Stimulated activated CD4-positive, alpha-beta T cell treated with anti-CD3 and anti-CD28 coated beads, Interleukin-2, amount 100 ng/mL, for 24 hours (primary cell): ENCODE measurements at regions not wholly inside any gene's neighbourhood (a gene's known extent, or its start where the extent isn't known, plus 50 kb on each side); places are given as distances from the start of the nearest gene placed in this dataset.
"Not testable (repeated sequence)": the region's sequence is repeated elsewhere in the genome, so short reads cannot be mapped to it uniquely, and the experiment has no call there.

Source experiments
- DNase-seq, 2 donors: peaks; one replicate each; pipeline ENCODE4 v3.0.0-alpha.2; 2020

- not testable (repeated sequence) for DNase-seq
Observed at GRCh38 chr1:184184614-184185013, 133.1 kb downstream of the TSEN15 start.

DNA sequence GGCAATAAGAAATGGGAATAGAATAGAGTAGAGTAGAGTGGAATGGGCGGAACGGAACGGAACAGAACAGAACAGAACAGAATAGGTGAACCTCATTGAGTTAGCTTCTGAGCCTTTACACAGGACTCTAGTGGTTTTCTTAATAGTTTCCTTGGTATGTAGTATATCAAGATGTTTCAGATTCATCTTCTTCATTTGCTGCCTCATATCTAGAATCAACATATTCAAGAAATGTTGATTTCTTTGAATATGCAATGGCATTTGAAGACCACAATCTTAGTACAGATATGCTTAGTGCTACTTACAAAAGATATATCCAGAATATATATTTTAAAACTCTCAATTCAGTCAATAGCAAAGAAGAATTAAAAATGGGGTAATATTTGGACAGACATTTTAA lies 133.8 kb downstream of the TSEN15 start:
- DNase-seq: no peak

GRCh38 chr1:184186167-184186566 lies 134.6 kb downstream of the TSEN15 start:
- DNase-seq: no peak

- DNase-seq: no peak
Observed at GRCh38 chr1:184187097-184187496, 135.6 kb downstream of the TSEN15 start.

DNA sequence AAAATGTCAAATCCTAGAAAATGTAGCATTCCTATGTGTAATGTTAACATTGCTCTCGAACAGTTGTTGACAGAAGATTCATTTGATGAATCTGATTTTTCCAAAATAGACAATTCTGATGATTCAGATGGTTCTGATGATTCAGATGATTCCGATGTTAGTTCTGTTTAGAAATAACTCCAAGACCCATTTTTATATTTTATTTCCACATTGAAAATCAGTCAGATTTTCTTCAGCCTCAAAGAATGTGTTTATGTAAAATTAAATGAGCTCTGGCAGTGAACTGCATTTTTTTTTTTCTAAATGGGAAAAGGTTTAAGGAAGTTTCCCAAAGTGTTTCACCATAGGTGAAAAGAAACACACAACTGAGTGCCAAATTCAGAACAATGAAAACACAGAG lies 136.5 kb downstream of the TSEN15 start:
- DNase-seq: no peak

- DNase-seq: no peak
Observed at GRCh38 chr1:184189361-184189760, 137.8 kb downstream of the TSEN15 start.

DNA sequence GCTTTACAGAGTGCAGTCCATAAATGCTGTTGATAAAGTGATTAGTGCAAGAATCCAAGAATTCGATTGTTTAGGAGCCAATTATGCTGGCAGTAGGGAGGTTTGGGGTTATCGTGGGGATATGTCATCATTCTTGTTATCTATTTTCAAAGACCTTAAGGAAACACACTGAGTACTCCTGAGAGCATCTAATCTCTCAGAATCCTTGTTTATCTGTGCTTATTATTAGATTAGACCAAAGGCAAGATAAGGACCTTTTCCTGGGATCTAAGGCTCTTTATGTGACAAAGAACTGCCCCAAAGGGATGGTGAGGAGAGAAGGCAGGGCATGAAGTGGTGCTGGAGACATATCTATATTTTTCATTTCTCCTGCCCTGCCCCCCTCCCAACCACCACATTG lies 139.1 kb downstream of the TSEN15 start:
- no peak for DNase-seq

GRCh38 chr1:184191181-184191621 lies 139.7 kb downstream of the TSEN15 start:
- no peak for DNase-seq

GRCh38 chr1:184192796-184193195 lies 141.3 kb downstream of the TSEN15 start:
- no peak for DNase-seq

DNA sequence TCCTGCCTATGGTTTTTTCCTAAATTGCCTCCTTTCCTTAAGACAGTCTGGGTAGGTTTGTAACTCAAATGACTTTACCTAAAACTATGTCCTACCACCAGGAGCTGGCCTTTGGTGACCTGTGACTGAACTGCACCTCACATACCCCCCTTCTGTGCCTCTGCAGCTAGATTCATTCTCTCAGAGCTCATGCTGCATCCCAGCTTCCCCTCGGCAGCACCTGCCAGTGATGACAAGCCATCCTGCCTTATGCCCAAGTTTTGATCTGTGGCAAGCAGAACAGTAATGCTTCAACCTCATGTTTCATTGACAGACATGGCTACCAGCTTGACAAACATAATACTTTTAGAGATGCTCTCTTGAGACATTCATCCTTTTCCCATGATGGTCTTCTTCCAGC lies 141.9 kb downstream of the TSEN15 start:
- DNase-seq: no peak

- no peak for DNase-seq
Observed at GRCh38 chr1:184194236-184194635, 142.7 kb downstream of the TSEN15 start.

GRCh38 chr1:184195722-184196121 lies 144.2 kb downstream of the TSEN15 start:
- DNase-seq: not testable (repeated sequence)

DNA sequence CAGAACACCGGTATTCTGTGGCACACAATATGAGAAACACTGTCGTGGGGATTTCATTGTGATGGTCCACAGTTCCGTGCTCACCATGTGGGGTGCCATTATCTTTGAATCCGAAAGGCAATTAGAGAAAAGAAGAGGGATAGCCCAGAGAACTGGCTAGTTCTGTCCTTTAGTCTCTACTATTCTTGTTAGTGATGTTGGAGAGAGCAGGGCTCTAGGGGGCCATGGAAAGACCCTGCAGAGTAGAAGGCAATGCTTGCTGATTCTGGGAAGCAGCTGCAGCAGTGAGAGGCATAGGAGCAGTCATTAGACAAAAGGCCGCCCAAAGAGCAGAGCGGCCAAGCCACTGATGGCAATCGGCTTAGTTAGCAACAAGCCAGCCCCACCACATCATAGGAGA lies 146.3 kb downstream of the TSEN15 start:
- no peak for DNase-seq

DNA sequence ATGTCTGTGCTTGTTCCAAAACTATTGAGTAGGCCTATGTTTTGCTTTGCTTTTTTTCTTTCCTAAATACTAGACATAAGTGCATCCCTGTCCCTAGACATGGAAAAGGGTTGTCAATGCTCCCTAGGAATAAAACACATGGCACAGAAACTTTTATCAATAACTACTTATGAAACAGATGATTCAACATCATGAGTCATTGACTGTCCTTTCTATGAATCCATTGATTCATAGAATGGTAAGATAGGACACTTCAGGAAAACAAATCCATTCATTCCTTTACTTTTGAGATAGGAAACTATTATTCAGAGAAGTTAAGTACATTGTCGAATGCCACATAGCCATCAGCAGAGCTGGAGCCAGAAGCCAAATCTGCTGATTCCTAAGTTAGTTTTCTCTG lies 147.5 kb downstream of the TSEN15 start:
- no peak for DNase-seq

DNA sequence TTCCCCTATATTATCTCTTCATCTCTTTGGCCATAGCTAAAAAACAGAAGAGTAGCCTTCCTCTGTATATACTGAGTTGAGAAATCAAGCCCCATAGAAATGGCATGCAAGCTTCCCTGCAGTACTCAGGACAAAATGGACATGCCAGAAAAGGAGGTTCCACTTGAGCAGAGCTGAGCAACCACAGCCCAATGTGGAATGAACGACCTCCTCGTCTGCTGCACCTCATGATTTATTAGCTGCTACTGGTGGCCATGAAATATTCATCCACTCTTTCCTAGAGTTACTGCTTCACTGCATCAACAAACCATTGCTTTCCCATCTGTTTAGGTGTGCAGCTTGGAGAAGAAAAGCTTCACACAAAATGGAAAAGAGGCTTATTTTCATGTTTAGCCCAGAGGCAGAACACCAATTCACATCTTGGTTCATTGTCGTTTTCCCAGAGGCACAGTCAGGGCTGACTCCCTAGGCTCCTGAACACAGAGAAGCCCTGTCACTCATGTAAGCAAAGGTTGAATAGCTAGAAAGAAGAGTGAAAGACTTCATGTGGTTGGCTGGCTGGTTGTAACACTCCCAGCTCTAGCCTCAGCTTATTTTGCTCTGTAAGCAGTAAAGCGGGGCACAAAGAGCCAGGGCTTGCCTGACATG lies 148.0 kb downstream of the TSEN15 start:
- DNase-seq: no peak

- DNase-seq: no peak
Observed at GRCh38 chr1:184208622-184209021, 157.1 kb downstream of the TSEN15 start.

DNA sequence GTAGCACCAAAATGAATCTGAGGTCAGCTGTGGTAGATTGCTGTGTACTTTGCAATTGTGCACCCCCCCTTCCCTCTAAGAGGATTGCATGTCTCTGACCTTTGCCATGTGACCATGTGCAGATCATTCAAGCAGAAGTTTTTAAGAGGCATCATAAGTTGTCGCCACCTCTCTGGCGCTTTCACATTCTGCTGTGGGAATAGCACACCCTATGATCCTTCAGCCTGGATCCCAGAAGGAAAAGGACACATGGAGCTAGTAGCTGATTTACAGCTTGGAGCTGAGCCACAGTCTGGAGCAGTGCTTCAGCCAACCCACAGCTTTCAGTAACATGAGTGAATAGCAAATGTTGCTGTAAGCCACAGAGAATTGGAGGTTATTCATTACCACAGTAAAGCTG lies 158.5 kb downstream of the TSEN15 start:
- DNase-seq: no peak

- DNase-seq: no peak
Observed at GRCh38 chr1:184210862-184211261, 159.3 kb downstream of the TSEN15 start.

DNA sequence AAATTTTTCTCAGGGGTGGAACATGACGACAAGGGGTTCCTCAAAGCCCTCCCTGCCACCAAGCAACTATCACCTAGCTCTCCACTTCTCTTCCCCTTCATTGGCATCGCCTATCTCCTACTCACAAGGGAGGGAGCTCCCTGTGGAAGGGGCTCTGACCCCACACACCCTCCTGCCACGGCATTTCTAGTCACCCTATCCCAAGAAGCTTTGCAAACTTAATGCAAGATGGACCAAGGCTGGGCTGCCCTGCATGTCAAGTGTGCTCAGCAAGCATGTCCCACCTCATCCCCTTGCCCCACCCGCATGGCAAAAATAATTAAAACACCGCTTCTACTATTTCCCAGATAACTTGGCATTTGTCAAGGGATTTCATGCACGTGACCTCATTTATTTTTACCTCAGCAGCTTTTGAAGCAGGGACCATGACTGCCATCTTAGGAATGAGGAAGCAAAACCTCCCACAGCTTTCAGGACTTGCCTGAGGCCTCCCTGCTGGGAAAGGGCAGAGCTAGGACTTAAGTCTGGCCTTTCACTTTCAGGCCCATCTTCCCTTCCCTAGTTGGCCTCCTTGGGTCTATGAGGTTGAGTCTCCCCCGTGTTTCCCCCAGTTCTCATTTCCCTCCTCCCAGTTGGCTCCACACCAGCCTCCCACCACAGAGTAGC lies 161.3 kb downstream of the TSEN15 start:
- DNase-seq: no peak

GRCh38 chr1:184214128-184214527 lies 162.6 kb downstream of the TSEN15 start:
- no peak for DNase-seq

DNA sequence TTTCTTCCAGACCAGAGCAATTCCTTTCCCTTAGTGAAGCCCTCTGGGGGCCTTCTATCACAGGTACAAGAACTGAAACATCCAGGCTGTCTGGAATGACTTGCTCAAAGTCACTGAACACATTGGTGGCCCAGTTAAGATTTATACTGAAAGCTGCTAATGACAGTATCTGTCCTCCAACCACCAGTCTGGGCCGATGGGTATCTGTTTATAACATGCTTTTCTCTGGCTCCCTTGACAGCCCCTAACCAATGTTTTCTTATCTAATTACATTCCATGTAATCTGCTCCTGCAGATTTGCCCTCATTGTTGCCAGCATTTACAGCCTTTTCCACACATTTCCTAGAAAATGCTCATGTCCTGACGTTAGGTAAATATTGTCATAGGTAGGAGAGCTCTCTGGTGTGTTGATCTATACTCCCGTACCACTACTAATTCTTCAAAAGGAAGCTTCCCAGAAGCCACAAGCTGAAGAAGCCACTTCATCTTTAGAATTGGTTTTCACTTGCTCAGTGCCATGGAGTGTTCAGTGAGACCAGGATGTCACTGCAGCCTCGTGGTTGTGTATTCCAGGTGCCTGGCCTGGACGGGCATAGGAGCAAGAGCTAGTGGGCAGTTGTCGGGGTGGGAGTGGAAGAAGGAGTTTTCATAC lies 163.9 kb downstream of the TSEN15 start:
- DNase-seq: no peak

DNA sequence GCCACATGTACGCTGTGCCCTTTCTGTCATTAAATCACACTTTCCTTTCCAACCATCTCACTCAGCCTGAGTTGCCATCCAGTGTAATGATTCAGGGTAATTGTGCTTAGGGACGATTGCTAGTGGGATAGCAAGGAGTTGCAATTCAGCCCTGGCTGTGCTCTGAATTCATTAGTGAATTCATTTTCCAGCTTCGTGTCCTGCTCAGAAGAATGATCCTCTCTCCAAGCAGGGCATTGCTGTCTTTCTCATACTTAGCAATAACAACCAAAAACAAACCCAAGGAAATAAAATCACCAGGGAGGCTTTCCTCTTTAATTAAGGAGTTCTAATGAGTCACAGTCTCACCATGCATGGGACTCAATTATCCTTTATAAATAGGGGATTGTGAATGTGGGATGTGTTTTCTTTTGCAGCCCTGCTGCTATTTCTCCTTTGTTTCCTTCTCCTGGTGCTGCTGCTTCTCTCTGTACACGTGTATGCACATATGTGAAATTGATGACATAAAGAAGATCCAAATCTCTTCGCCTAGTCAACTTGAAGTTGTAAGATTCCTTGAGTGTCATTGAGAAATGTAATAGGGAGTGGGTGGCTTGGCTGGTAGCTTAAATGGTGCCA lies 167.0 kb downstream of the TSEN15 start:
- DNase-seq: no peak

GRCh38 chr1:184219414-184219813 lies 167.4 kb upstream of the C1orf21 start:
- DNase-seq: no peak

- DNase-seq: no peak
Observed at GRCh38 chr1:184219883-184220282, 166.9 kb upstream of the C1orf21 start.
